B cell (primary cell): ENCODE measurements at regions not wholly inside any gene's neighbourhood (a gene's known extent, or its start where the extent isn't known, plus 50 kb on each side); places are given as distances from the start of the nearest gene placed in this dataset.

Source experiments
- ATAC-seq: fragments of 200-7000 bp; cut with Tn5 transposase; one replicate; pipeline ENCODE4 v1.10.0; 2021; ENCODE audit warnings: low read depth, mild to moderate bottlenecking, moderate number of reproducible peaks, moderate library complexity
- CTCF ChIA-PET: fragments of 350-600 bp; sonication (Branson Sonifier 250); formaldehyde crosslinking; loops from one replicate; lab custom pipeline; 2021; ENCODE audit warnings: antibody characterized with exemption, inconsistent platforms; lab: Charles Lee
- POLR2A ChIA-PET: fragments of 350-600 bp; sonication (Branson Sonifier 250); formaldehyde crosslinking; loops from one replicate; lab custom pipeline; 2021; ENCODE audit warnings: antibody characterized with exemption; lab: Charles Lee
- DNase-seq: peaks from one replicate; pipeline ENCODE4 v3.0.0; 2013
- H2AFZ ChIP-seq: 2 replicates; pipeline ENCODE4 v1.6.1; 2012; ENCODE audit warnings: mild to moderate bottlenecking, low read depth, low read length; ENCODE audit not compliant: insufficient read depth, poor library complexity, severe bottlenecking
- H3K27ac ChIP-seq, 2 donors: 1 replicate in 1 of 2; 2 replicates in 1 of 2; pipeline ENCODE4 v1.5.1; 2012 to 2013; ENCODE audit warnings: low read length in 2 of 2, mild to moderate bottlenecking in 2 of 2, moderate library complexity in 1 of 2
- H3K27me3 ChIP-seq, 4 experiments: fragments of 200-600 bp in 1 of 4; sonication (generic) in 1 of 4; replicated peaks in 1 of 4; 1 replicate in 2 of 4; 2 replicates in 2 of 4; pipeline versions ENCODE4 v1.6.1 to v1.7.0; 2013 to 2016; ENCODE audit warnings: low read length in 3 of 4, mild to moderate bottlenecking in 2 of 4, mixed read lengths in 1 of 4, moderate library complexity in 1 of 4; ENCODE audit not compliant: insufficient read depth in 4 of 4, control insufficient read depth in 3 of 4; ENCODE audit errors: control extremely low read depth in 1 of 4
- H3K36me3 ChIP-seq, 2 experiments: replicated peaks in 1 of 2; 1 replicate in 1 of 2; 2 replicates in 1 of 2; pipeline versions ENCODE4 v1.6.1 to v1.7.1; 2013; ENCODE audit warnings: low read length in 1 of 2; ENCODE audit not compliant: insufficient read depth in 2 of 2, control insufficient read depth in 1 of 2; ENCODE audit errors: control extremely low read depth in 1 of 2, extremely low read depth in 1 of 2
- H3K4me1 ChIP-seq, 2 donors: fragments of 200-600 bp in 1 of 2; sonication (generic) in 1 of 2; 1 replicate in 1 of 2; 2 replicates in 1 of 2; pipeline versions ENCODE4 v1.5.1 to v1.6.1; 2013 to 2017; ENCODE audit warnings: low read length in 2 of 2; ENCODE audit not compliant: control insufficient read depth in 2 of 2, insufficient read depth in 2 of 2
- H3K4me2 ChIP-seq: replicated peaks from 2 replicates; pipeline ENCODE3; 2012; ENCODE audit warnings: mild to moderate bottlenecking, low read depth, low read length; ENCODE audit not compliant: poor library complexity, severe bottlenecking
- H3K4me3 ChIP-seq, 5 experiments: fragments of 200-600 bp in 1 of 5; sonication (generic) in 1 of 5; 1 replicate in 3 of 5; 2 replicates in 2 of 5; pipeline versions ENCODE4 v1.5.1 to v1.7.0; 2011 to 2016; ENCODE audit warnings: low read length in 4 of 5, mild to moderate bottlenecking in 4 of 5, low read depth in 2 of 5, control low read depth in 1 of 5, moderate library complexity in 1 of 5; ENCODE audit not compliant: insufficient read depth in 1 of 5; ENCODE audit errors: control extremely low read depth in 1 of 5, extremely low read depth in 1 of 5
- H3K79me2 ChIP-seq: fragments of 200-600 bp; sonication (generic); one replicate; pipeline ENCODE4 v1.6.0; 2016; ENCODE audit warnings: low read length; ENCODE audit not compliant: control insufficient read depth, insufficient read depth
- H3K9ac ChIP-seq: fragments of 200-600 bp; sonication (generic); 2 replicates; pipeline ENCODE4 v1.6.1; 2017; ENCODE audit warnings: mild to moderate bottlenecking, low read length, moderate library complexity
- H3K9me3 ChIP-seq, 3 donors: one replicate each; pipeline versions ENCODE4 v1.6.1 to v1.7.1; 2013; ENCODE audit warnings: low read length in 2 of 3; ENCODE audit not compliant: control insufficient read depth in 2 of 3, insufficient read depth in 1 of 3; ENCODE audit errors: control extremely low read depth in 1 of 3
- H4K20me1 ChIP-seq: 2 replicates; pipeline ENCODE4 v1.6.0; 2012; ENCODE audit warnings: mild to moderate bottlenecking, low read length; ENCODE audit not compliant: insufficient read depth, control insufficient read depth, poor library complexity, severe bottlenecking
- H3K27ac Mint-ChIP-seq: one replicate; pipeline ENCODE4 v1.8.0; 2021; ENCODE audit warnings: mixed read lengths
- H3K27me3 Mint-ChIP-seq: one replicate; pipeline ENCODE4 v1.8.0; 2021; ENCODE audit warnings: mixed read lengths
- H3K4me1 Mint-ChIP-seq: one replicate; pipeline ENCODE4 v1.8.0; 2021; ENCODE audit warnings: mixed read lengths
- H3K4me3 Mint-ChIP-seq: one replicate; pipeline ENCODE4 v1.8.0; 2021; ENCODE audit warnings: mixed read lengths
- H3K9me3 Mint-ChIP-seq: one replicate; pipeline ENCODE4 v1.8.0; 2022; ENCODE audit warnings: mixed read lengths; ENCODE audit not compliant: insufficient read depth
- EZH2 ChIP-seq: IDR thresholded peaks from 2 replicates; pipeline ENCODE4 v1.6.1; 2012; ENCODE audit warnings: borderline replicate concordance, low read depth, mild to moderate bottlenecking, moderate library complexity, low read length; ENCODE audit not compliant: insufficient read depth, poor library complexity, severe bottlenecking
- WGBS: methylation state at CpG from one replicate; pipeline ENCODE4 v1.1.5; 2013; ENCODE audit warnings: missing lambda C conversion rate; ENCODE audit not compliant: insufficient coverage; 5-methylcytosine and 5-hydroxymethylcytosine counted together
- intact Hi-C: fragments of 100-400 bp; cut with micrococcal nuclease; formaldehyde crosslinking; loops from one replicate; pipeline ENCODE4 v1.10.0; 2022
- TF ChIP-seq, protein P1 (sequence below): fragments of 200-600 bp; IDR thresholded peaks from one replicate; pipeline ENCODE4 v1.8.0; 2022; ENCODE audit warnings: antibody characterized with exemption, mild to moderate bottlenecking

DNA sequence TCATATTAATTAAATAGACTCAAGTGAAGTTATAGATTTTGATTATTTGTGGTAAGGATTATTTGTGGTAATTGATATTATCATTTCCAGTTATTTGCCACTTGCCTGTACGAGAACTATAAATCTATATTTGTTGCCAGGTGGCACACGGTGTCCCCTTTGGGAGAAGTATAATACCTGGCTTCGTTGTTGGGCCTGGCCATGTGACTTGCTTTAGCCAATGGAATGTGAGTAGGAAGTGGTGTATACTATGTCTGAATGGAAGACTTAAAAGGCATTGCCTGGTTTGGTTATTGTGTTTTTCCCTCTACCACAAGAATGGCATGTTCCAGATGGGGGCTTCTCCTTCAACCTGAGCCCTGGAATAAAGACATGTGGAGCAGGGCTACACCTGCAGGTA lies 228.1 kb downstream of the CDC5L start:
- no peaks in the 10 kb centered on the region for H3K79me2 ChIP-seq
- peaks cover 2% of the 10 kb centered on the region for H3K4me1 Mint-ChIP-seq

GRCh38 chr6:44617416-44617815 lies 229.9 kb downstream of the CDC5L start:
- TF ChIP-seq EZH2, result no peak
- TF ChIP-seq, protein P1, sequence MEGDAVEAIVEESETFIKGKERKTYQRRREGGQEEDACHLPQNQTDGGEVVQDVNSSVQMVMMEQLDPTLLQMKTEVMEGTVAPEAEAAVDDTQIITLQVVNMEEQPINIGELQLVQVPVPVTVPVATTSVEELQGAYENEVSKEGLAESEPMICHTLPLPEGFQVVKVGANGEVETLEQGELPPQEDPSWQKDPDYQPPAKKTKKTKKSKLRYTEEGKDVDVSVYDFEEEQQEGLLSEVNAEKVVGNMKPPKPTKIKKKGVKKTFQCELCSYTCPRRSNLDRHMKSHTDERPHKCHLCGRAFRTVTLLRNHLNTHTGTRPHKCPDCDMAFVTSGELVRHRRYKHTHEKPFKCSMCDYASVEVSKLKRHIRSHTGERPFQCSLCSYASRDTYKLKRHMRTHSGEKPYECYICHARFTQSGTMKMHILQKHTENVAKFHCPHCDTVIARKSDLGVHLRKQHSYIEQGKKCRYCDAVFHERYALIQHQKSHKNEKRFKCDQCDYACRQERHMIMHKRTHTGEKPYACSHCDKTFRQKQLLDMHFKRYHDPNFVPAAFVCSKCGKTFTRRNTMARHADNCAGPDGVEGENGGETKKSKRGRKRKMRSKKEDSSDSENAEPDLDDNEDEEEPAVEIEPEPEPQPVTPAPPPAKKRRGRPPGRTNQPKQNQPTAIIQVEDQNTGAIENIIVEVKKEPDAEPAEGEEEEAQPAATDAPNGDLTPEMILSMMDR, result no peak
- H3K4me3 Mint-ChIP-seq, result no peak overlapping the region
- H3K9me3 Mint-ChIP-seq, result no peaks in the 10 kb centered on the region
- intact Hi-C loops, result no loop called here
- POLR2A ChIA-PET, result no interaction called here
- peaks cover 2% of the 10 kb centered on the region for H3K4me1 Mint-ChIP-seq
- no peak overlapping the region for H3K4me3 ChIP-seq
- peaks cover 0 to 3% (median 0%) of the 10 kb centered on the region in 3 donors for H3K9me3 ChIP-seq
- no peaks in the 10 kb centered on the region for H3K4me1 ChIP-seq
- H3K27me3 Mint-ChIP-seq, result peaks cover 8% of the 10 kb centered on the region
- no peak overlapping the region for H3K9ac ChIP-seq
- H4K20me1 ChIP-seq, result no peaks in the 10 kb centered on the region
- 71% methylated on average over 1 of the region's 7 CpGs for WGBS
- no peak overlapping the region for H3K4me2 ChIP-seq
- H3K36me3 ChIP-seq, result no peaks in the 10 kb centered on the region
- DNase-seq (no peak), ATAC-seq (no peak)
- no peak overlapping the region for H3K27ac ChIP-seq
- H3K79me2 ChIP-seq, result no peaks in the 10 kb centered on the region
- H2AFZ ChIP-seq, result no peak overlapping the region
- CTCF ChIA-PET, result no interaction called here
- H3K27ac Mint-ChIP-seq, result no peak overlapping the region
- H3K27me3 ChIP-seq, result no peaks in the 10 kb centered on the region

More for the DNA sequence above, 228.1 kb downstream of the CDC5L start:
- Histone ChIP-seq H3K4me3 (no peak overlapping the region), H2AFZ (peak overlapping the region; percentile 6), H3K4me1 (no peaks in the 10 kb centered on the region), H3K27me3 (no peaks in the 10 kb centered on the region), H3K4me2 (no peak overlapping the region), H3K27ac (no peak overlapping the region), H3K36me3 (no peaks in the 10 kb centered on the region), H4K20me1 (no peaks in the 10 kb centered on the region), H3K9me3 (peaks cover 0 to 3% (median 0%) of the 10 kb centered on the region in 3 donors), H3K9ac (no peak overlapping the region)
- DNase-seq (no peak), ATAC-seq (no peak)
- no CpG with 5 or more reads among the region's 3 CpGs for whole genome bisulfite sequencing
- CTCF ChIA-PET, result no interaction called here
- intact Hi-C loops, result no loop called here
- TF ChIP-seq, protein P1, result no peak
- no peak for TF ChIP-seq EZH2
- Mint-ChIP-seq H3K27ac (no peak overlapping the region), H3K4me3 (no peak overlapping the region), H3K9me3 (peaks cover 3% of the 10 kb centered on the region), H3K27me3 (peaks cover 8% of the 10 kb centered on the region)
- POLR2A ChIA-PET, result no interaction called here
